Naive thymus-derived CD4-positive, alpha-beta T cell (primary cell): ENCODE measurements at regions not wholly inside any gene's neighbourhood (a gene's known extent, or its start where the extent isn't known, plus 50 kb on each side); places are given as distances from the start of the nearest gene placed in this dataset.

ENCODE experiments used
- ATAC-seq: fragments of 150-1000 bp; cut with Tn5 transposase; 2 replicates; pipeline ENCODE4 v1.10.0; 2021; ENCODE audit warnings: mild to moderate bottlenecking, moderate library complexity
- CTCF ChIA-PET: fragments of 350-600 bp; sonication (Branson Sonifier 250); formaldehyde crosslinking; loops from one replicate; lab custom pipeline; 2021; ENCODE audit warnings: antibody characterized with exemption; lab: Charles Lee
- POLR2A ChIA-PET: fragments of 350-600 bp; sonication (Branson Sonifier 250); formaldehyde crosslinking; loops from one replicate; lab custom pipeline; 2021; ENCODE audit warnings: antibody characterized with exemption, inconsistent platforms; lab: Charles Lee
- DNase-seq, 9 donors: peaks; one replicate each; pipeline versions ENCODE4 v3.0.0 to v3.0.0-alpha.2; 2020 to 2022; ENCODE audit warnings: mixed read lengths in 1 of 9
- H3K27ac ChIP-seq: one replicate; pipeline ENCODE4 v1.7.0; 2013; ENCODE audit warnings: mild to moderate bottlenecking, low read depth, low read length, moderate library complexity
- H3K27me3 ChIP-seq, 2 donors: one replicate each; pipeline ENCODE4 v1.7.0; 2013; ENCODE audit warnings: low read length in 2 of 2, mild to moderate bottlenecking in 2 of 2, moderate library complexity in 2 of 2; ENCODE audit not compliant: control insufficient read depth in 2 of 2, insufficient read depth in 2 of 2
- H3K36me3 ChIP-seq, 3 experiments: 1 replicate in 2 of 3; 2 replicates in 1 of 3; pipeline ENCODE4 v1.7.0; 2013; ENCODE audit warnings: low read length in 3 of 3, mild to moderate bottlenecking in 3 of 3, moderate library complexity in 1 of 3; ENCODE audit not compliant: insufficient read depth in 3 of 3, control insufficient read depth in 2 of 3
- H3K4me1 ChIP-seq, 2 donors: one replicate each; pipeline ENCODE4 v1.7.0; 2013; ENCODE audit warnings: low read length in 2 of 2, mild to moderate bottlenecking in 2 of 2, moderate library complexity in 1 of 2; ENCODE audit not compliant: control insufficient read depth in 2 of 2, insufficient read depth in 2 of 2
- H3K4me3 ChIP-seq: 2 replicates; pipeline ENCODE4 v1.7.0; 2013; ENCODE audit warnings: mild to moderate bottlenecking, low read length
- H3K9me3 ChIP-seq, 3 experiments: 1 replicate in 2 of 3; 2 replicates in 1 of 3; pipeline ENCODE4 v1.7.0; 2013; ENCODE audit warnings: low read length in 3 of 3; ENCODE audit not compliant: control insufficient read depth in 2 of 3
- H3K27ac Mint-ChIP-seq, 9 donors: one replicate each; pipeline ENCODE4 v1.8.0; 2020 to 2022; ENCODE audit warnings: mixed read lengths in 9 of 9, mild to moderate bottlenecking in 8 of 9, moderate library complexity in 5 of 9, inconsistent platforms in 2 of 9
- H3K27me3 Mint-ChIP-seq, 5 donors: one replicate each; pipeline ENCODE4 v1.8.0; 2021 to 2022; ENCODE audit warnings: mixed read lengths in 5 of 5, mild to moderate bottlenecking in 1 of 5
- H3K36me3 Mint-ChIP-seq, 5 donors: one replicate each; pipeline ENCODE4 v1.8.0; 2020 to 2022; ENCODE audit warnings: mixed read lengths in 5 of 5, mild to moderate bottlenecking in 3 of 5, inconsistent platforms in 1 of 5
- H3K4me1 Mint-ChIP-seq, 7 donors: one replicate each; pipeline ENCODE4 v1.8.0; 2020 to 2022; ENCODE audit warnings: mixed read lengths in 7 of 7, mild to moderate bottlenecking in 3 of 7, inconsistent platforms in 1 of 7
- H3K4me3 Mint-ChIP-seq, 10 donors: one replicate each; pipeline ENCODE4 v1.8.0; 2020 to 2022; ENCODE audit warnings: mild to moderate bottlenecking in 10 of 10, mixed read lengths in 10 of 10, moderate library complexity in 6 of 10, inconsistent platforms in 2 of 10
- H3K9me3 Mint-ChIP-seq, 11 donors: one replicate each; pipeline ENCODE4 v1.8.0; 2020 to 2022; ENCODE audit warnings: mixed read lengths in 11 of 11, mild to moderate bottlenecking in 4 of 11, inconsistent platforms in 1 of 11, moderate library complexity in 1 of 11
- intact Hi-C, 2 donors: fragments of 100-400 bp; cut with micrococcal nuclease; formaldehyde crosslinking; loops; one replicate each; pipeline ENCODE4 v1.15.1; 2023

DNA sequence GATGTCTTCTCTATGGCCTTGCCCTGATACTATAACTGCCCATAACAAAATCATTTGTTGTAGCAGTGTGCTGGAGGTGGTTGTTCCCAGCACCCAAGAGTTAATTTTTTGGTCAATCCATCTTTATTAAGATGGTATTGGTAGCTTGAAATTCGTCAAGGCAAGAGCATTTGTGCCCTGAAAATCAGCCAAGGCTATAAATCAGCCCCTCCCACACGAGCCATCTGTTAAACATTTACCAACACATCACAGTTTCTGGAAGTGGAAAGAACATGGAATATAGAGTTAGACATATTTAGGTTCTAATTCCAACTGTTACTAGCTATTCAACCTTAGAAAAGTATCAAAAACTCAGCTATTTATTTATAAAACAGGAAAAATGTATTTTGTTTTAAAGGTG, 888.4 kb upstream of the GJE1 start:
- POLR2A ChIA-PET: no interaction called here
- Mint-ChIP-seq H3K9me3 (no peaks in the 10 kb centered on the region), H3K36me3 (no peaks in the 10 kb centered on the region), H3K4me3 (no peak overlapping the region), H3K27ac (no peak overlapping the region), H3K27me3 (no peaks in the 10 kb centered on the region), H3K4me1 (no peaks in the 10 kb centered on the region)
- Histone ChIP-seq H3K27ac (no peak overlapping the region), H3K4me3 (no peak overlapping the region), H3K27me3 (no peaks in the 10 kb centered on the region), H3K9me3 (no peaks in the 10 kb centered on the region), H3K36me3 (no peaks in the 10 kb centered on the region), H3K4me1 (no peaks in the 10 kb centered on the region)
- intact Hi-C loops: no loop called here
- CTCF ChIA-PET: no interaction called here
- DNase-seq: no peak
- no peak for ATAC-seq

DNA sequence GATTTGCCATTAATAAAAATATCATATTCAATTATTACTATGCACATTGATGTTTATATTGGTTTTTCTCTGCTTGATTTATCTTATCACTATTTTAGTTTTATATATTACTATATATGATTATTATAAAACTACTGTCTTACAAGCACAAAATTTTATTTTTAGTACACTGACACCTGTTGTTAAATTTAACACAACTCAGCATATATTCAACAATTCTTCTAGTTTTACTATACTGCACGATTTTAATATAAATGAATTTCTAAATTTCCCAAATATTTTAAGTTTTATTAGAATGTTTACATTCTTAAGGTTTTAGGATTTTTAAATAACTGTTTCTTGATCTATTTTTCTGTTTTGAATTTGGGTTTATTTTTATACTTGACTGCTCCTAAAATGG, 889.8 kb upstream of the GJE1 start:
- intact Hi-C loops: no loop called here
- no peak overlapping the region for H3K27ac Mint-ChIP-seq
- no peaks in the 10 kb centered on the region for H3K27me3 Mint-ChIP-seq
- H3K36me3 Mint-ChIP-seq: no peaks in the 10 kb centered on the region
- no peak for DNase-seq
- ChIA-PET CTCF (interaction anchor here (0.7 kb wide), 1 partner anchor 34 kb away, joined by 3 read pairs; no protein-coding TSS in a partner anchor), POLR2A (no interaction called here)
- H3K27ac ChIP-seq: no peak overlapping the region
- no peaks in the 10 kb centered on the region for H3K36me3 ChIP-seq
- no peak overlapping the region for H3K4me3 ChIP-seq
- no peaks in the 10 kb centered on the region for H3K9me3 ChIP-seq
- H3K4me1 Mint-ChIP-seq: no peaks in the 10 kb centered on the region
- no peaks in the 10 kb centered on the region for H3K9me3 Mint-ChIP-seq
- ATAC-seq: no peak
- H3K4me1 ChIP-seq: no peaks in the 10 kb centered on the region
- no peaks in the 10 kb centered on the region for H3K27me3 ChIP-seq
- no peak overlapping the region for H3K4me3 Mint-ChIP-seq

DNA sequence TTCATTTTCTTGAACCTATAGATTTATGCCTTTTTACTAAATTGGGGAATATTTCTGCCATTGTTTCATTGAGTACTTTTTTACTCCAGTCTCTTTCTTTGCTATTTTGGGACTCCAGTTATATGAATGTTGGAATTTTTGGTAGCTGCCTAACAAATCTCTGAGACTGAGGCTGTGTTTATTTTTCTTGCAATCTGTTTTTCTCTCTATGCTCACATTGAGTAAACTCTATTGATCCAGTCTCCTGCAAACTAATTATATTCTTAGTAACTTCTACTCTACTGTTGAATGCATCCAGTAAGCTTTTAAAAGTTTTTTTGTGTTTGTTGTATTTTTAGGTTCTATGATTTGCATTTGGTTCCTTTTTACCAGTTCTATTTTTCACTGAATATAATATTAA, 903.4 kb upstream of the GJE1 start:
- H3K27me3 ChIP-seq: peaks cover 0 to 2% of the 10 kb centered on the region in 2 donors
- no peak overlapping the region for H3K27ac Mint-ChIP-seq
- intact Hi-C loops: no loop called here
- H3K27me3 Mint-ChIP-seq: peaks cover 0 to 8% (median 5%) of the 10 kb centered on the region in 5 donors
- no peaks in the 10 kb centered on the region for H3K4me1 Mint-ChIP-seq
- H3K4me3 Mint-ChIP-seq: no peak overlapping the region
- no peaks in the 10 kb centered on the region for H3K36me3 ChIP-seq
- peaks cover 0 to 14% (median 2%) of the 10 kb centered on the region in 11 donors for H3K9me3 Mint-ChIP-seq
- ChIA-PET POLR2A (no interaction called here), CTCF (no interaction called here)
- no peak for ATAC-seq
- no peak overlapping the region for H3K27ac ChIP-seq
- no peaks in the 10 kb centered on the region for H3K9me3 ChIP-seq
- H3K4me3 ChIP-seq: no peak overlapping the region
- H3K36me3 Mint-ChIP-seq: no peaks in the 10 kb centered on the region
- H3K4me1 ChIP-seq: no peaks in the 10 kb centered on the region
- DNase-seq: no peak

DNA sequence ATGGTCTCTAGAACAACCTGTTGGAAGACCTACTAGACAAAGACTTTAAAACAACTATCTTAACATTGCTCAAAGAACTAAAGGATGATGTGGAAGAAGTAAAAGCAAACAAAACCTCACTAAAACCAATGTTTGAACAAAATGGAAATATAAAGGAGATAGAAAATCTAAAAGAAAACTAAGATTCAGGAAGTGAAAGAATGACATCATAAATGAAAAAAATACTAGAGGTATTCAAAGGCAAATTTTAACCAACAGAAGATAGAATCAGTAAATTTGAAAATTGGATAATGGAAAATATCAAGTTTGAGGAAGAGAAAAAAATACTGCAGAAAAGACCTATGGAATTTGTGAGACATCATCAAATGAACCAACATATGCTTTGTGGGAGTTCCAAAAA, 914.1 kb upstream of the GJE1 start:
- CTCF ChIA-PET: no interaction called here
- Histone ChIP-seq H3K36me3 (no peaks in the 10 kb centered on the region), H3K9me3 (no peaks in the 10 kb centered on the region), H3K27ac (no peak overlapping the region), H3K4me1 (no peaks in the 10 kb centered on the region), H3K4me3 (no peak overlapping the region), H3K27me3 (no peaks in the 10 kb centered on the region)
- peaks cover 0 to 6% (median 0%) of the 10 kb centered on the region in 5 donors for H3K27me3 Mint-ChIP-seq
- no peaks in the 10 kb centered on the region for H3K36me3 Mint-ChIP-seq
- no peak overlapping the region for H3K4me3 Mint-ChIP-seq
- H3K4me1 Mint-ChIP-seq: no peaks in the 10 kb centered on the region
- DNase-seq: no peak
- ATAC-seq: no peak
- POLR2A ChIA-PET: no interaction called here
- H3K27ac Mint-ChIP-seq: no peak overlapping the region
- peaks cover 0 to 10% (median 0%) of the 10 kb centered on the region in 11 donors for H3K9me3 Mint-ChIP-seq
- intact Hi-C loops: no loop called here

DNA sequence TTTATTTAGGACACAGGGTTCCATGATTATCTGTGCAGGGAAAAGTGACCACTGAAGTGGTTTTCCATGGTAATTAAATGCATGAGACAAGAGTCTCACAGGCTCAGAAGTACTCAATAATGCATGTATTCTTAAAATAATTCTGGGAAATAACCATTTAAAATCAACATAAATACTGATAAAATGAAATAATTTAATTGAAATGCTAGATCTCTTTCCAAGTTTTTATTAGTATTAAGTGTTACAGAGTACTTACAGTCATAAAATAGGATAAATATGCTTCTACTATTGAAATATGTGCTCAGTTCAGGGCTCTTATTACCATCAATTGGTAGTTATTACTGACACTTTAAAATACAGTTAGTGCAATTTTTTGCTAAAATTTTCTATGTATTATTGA, 916.0 kb upstream of the GJE1 start:
- H3K36me3 Mint-ChIP-seq: no peaks in the 10 kb centered on the region
- no peaks in the 10 kb centered on the region for H3K9me3 ChIP-seq
- no peak overlapping the region for H3K27ac Mint-ChIP-seq
- H3K4me3 ChIP-seq: no peak overlapping the region
- DNase-seq: no peak
- H3K4me1 Mint-ChIP-seq: no peaks in the 10 kb centered on the region
- H3K4me1 ChIP-seq: no peaks in the 10 kb centered on the region
- H3K27me3 ChIP-seq: no peaks in the 10 kb centered on the region
- H3K36me3 ChIP-seq: no peaks in the 10 kb centered on the region
- H3K4me3 Mint-ChIP-seq: no peak overlapping the region
- no peak for ATAC-seq
- ChIA-PET POLR2A (no interaction called here), CTCF (no interaction called here)
- peaks cover 0 to 13% (median 3%) of the 10 kb centered on the region in 5 donors for H3K27me3 Mint-ChIP-seq
- H3K27ac ChIP-seq: no peak overlapping the region
- intact Hi-C loops: no loop called here
- peaks cover 0 to 10% (median 0%) of the 10 kb centered on the region in 11 donors for H3K9me3 Mint-ChIP-seq

DNA sequence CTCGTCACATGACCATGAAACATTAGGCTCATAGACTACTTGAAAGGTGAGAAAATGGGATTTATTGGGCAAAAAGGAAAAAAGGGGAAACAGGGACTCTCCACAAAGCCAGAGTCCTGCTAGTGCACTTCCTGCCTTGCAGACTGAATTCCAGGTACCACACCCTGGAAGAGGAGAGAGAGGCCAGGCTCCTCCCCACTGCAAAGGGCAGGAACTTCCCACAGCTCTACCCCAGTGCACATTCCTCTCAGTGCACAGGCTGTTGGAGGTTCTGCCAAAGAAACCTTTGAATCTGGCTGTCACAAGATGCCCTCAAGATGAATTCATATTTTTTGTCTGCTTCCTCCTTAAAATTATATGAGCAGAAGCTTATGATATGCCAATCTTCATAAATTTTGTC, 920.4 kb upstream of the GJE1 start:
- H3K27ac Mint-ChIP-seq: no peak overlapping the region
- no peak overlapping the region for H3K4me3 Mint-ChIP-seq
- H3K4me1 Mint-ChIP-seq: no peaks in the 10 kb centered on the region
- Histone ChIP-seq H3K27ac (no peak overlapping the region), H3K4me1 (no peaks in the 10 kb centered on the region), H3K4me3 (no peak overlapping the region), H3K9me3 (no peaks in the 10 kb centered on the region), H3K36me3 (no peaks in the 10 kb centered on the region), H3K27me3 (no peaks in the 10 kb centered on the region)
- intact Hi-C loops: no loop called here
- DNase-seq (no peak), ATAC-seq (no peak)
- ChIA-PET POLR2A (no interaction called here), CTCF (no interaction called here)
- H3K27me3 Mint-ChIP-seq: peaks cover 0 to 11% (median 3%) of the 10 kb centered on the region in 5 donors
- H3K36me3 Mint-ChIP-seq: no peaks in the 10 kb centered on the region
- peaks cover 0 to under 1% (median 0%) of the 10 kb centered on the region in 11 donors for H3K9me3 Mint-ChIP-seq

DNA sequence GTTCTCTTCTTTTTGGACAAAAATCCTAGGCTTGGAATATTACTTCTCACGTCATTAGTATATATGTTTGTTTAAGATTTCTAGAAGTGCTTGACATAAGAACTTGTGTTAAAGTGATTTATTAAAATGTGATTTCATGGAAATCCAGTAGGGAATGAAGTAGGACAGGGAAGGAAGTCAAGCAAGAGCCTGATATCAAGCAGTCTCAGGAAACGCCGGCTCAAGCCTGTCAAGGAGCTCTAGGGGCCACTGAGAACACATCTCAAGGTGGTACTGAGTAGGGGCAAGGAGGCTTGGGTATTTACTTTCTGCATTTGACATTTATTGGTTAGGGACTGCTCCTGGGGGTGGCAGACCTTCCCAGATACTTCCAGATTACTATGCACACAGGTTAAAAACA, 920.9 kb upstream of the GJE1 start:
- ChIA-PET CTCF (no interaction called here), POLR2A (no interaction called here)
- H3K4me3 Mint-ChIP-seq: no peak overlapping the region
- no peak overlapping the region for H3K4me3 ChIP-seq
- DNase-seq (no peak), ATAC-seq (no peak)
- H3K27me3 ChIP-seq: no peaks in the 10 kb centered on the region
- no peaks in the 10 kb centered on the region for H3K9me3 ChIP-seq
- no peaks in the 10 kb centered on the region for H3K36me3 ChIP-seq
- no peaks in the 10 kb centered on the region for H3K36me3 Mint-ChIP-seq
- H3K27ac ChIP-seq: no peak overlapping the region
- intact Hi-C loops: no loop called here
- no peak overlapping the region for H3K27ac Mint-ChIP-seq
- H3K4me1 ChIP-seq: no peaks in the 10 kb centered on the region
- peaks cover 0 to 8% (median 3%) of the 10 kb centered on the region in 5 donors for H3K27me3 Mint-ChIP-seq
- peaks cover 0 to 3% (median 0%) of the 10 kb centered on the region in 11 donors for H3K9me3 Mint-ChIP-seq
- no peaks in the 10 kb centered on the region for H3K4me1 Mint-ChIP-seq
